GM21576 (cell line): ENCODE measurements at regions not wholly inside any gene's neighbourhood (a gene's known extent, or its start where the extent isn't known, plus 50 kb on each side); places are given as distances from the start of the nearest gene placed in this dataset.

Experiments used
- ATAC-seq: cut with Tn5 transposase; IDR thresholded peaks from one replicate; pipeline ENCODE4 v1.9.1; 2021; ENCODE audit warnings: mild to moderate bottlenecking, moderate library complexity; ENCODE audit not compliant: unreplicated experiment

DNA sequence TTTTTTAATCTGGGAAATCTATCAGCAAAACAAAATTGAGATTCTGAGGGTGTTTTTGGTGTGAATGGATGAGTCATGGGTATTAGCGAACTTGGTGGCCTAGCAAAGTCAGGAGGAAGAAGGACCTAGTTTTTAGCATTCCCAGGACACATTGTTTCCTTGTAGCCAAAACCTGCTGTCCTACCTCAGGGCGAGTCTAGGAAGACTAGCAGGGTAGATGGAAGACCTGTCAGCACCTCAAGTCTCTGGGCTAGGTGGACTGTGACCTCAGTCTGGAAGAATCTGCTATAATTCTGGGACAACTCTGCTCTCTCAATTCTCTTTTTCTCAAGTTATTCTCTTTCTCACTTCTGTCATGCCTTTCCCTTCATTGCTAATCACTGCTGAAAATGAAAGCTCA lies 1399.3 kb upstream of the LRRTM1 start:
- no peak for ATAC-seq

DNA sequence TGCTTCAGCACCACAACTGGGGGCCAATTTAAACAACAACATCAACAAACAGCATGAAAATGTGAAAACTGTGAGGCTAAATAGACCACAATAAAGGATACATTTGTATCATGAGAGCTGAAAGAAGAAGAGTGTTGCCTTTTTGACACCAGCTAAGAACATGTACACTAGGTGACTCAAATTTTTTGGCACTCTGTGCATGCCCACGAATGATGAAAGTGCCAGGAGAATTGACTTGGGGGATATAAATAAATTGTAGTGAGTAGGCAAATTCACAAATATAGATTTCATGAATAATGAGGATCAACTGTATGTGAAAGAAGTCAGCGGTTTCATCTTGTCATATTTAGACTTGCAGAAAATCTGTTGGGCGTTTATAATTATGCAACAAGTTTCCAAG lies 1388.0 kb upstream of the LRRTM1 start:
- ATAC-seq, result no peak

DNA sequence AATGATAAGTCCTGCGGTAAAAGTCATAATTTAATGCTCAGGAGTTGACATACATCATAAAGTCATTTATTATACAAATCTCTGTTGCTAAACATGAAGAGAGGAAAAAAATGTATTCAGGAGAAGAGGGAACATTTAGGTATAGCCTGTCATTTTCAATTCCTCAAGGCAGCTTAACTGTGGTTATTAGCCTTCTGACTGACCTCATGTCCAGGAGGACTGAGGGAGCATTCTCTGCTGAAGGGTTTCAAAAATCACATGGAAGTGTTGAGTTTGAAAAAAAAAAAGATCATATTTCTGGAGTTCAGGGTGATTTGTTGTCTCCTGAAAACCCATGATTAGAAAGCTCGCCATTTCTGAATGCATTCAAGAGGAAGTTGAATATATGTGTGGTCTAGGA lies 1371.1 kb upstream of the LRRTM1 start:
- ATAC-seq, result no peak

DNA sequence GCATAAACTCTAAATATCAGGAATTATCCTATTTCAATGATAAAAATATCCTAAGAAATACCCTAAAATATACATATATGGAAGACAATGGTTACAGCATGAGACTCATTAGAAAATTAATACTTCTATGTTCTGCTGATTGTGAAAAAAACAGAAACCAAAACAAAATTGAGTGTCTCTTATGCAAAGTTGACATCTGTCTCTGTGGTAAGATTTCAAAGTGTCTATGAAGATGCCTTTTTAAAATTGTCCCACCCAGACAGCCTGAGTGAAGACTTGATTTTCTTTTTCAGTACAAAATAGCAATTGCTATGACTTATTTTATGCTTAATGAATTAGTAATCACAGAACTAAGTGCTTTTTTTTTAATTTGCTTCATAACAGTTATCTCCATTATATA lies 1368.4 kb upstream of the LRRTM1 start:
- no peak for ATAC-seq

DNA sequence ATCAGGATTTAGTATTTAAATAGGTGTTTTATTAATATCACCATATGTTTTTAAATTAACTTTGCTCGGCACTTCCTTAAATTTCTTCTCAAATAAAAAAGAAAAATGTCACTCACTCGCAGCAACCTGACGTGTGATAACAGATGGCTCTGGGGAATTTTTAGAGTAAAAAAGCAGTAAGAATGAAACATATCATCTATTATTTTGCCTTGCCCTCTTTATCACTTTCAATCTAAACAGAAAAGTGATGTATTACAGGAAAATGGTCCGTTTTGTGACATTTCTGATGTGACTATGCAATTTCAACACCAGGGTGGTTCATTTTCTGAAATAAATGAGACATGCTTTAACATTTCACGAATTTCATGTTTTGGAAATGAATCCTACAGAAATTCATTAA lies 1368.0 kb upstream of the LRRTM1 start:
- no peak for ATAC-seq

DNA sequence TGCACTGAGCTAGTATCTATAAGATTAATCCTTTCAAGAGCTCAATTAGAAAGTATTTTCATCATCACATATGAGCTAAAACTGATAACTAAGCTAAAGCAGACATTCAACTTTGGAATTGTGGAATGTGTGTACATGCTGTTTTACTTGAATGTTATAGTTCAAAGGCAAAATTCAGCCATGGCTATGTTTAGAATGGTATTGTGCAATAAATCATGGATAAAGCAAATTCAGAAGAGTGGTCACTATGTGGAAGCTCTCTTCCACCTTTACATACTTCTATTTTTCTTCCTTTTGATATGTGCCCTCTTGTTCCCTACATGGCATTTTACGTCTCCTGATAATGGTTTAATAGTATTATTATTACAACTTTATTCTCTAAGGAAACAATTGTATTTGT lies 1366.3 kb upstream of the LRRTM1 start:
- no peak for ATAC-seq

DNA sequence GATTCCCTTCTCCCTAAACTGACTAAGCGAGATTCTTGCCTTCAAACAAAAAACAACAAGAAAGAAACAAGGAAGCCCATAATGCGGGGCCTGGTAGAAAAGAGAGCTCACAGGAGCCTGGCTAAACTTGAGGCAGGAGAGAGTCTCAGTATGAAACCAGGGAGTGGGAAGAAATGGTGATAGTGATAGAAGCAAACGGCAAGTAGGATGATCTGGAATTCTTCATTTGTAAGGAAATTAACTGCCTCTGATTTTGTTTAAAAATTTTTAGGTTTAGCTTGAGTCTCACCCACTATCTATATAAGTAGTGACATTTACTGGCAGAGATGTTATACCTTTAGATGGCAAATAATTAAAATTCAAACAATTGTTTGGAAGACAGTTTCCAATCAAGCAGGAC lies 1356.5 kb upstream of the LRRTM1 start:
- ATAC-seq, result no peak

DNA sequence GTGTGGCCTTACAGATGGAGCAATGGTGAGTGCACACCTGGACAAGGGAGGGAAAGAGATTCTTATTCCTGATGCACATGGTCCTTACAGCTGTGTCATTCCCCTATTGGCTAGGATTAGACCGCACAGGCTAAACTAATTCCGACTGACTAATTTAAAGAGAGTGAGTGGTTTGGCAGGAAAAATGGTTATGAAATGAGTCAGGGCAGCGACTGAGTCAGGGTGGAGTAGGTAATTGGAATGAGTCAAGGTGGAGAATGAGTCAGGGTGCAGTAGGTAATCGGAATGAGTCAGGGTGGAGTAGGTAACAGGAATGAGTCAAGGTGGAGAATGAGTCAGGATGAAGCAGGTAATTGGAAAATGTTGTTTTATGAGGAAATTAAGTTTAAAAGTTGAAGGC lies 1353.7 kb upstream of the LRRTM1 start:
- no peak for ATAC-seq

DNA sequence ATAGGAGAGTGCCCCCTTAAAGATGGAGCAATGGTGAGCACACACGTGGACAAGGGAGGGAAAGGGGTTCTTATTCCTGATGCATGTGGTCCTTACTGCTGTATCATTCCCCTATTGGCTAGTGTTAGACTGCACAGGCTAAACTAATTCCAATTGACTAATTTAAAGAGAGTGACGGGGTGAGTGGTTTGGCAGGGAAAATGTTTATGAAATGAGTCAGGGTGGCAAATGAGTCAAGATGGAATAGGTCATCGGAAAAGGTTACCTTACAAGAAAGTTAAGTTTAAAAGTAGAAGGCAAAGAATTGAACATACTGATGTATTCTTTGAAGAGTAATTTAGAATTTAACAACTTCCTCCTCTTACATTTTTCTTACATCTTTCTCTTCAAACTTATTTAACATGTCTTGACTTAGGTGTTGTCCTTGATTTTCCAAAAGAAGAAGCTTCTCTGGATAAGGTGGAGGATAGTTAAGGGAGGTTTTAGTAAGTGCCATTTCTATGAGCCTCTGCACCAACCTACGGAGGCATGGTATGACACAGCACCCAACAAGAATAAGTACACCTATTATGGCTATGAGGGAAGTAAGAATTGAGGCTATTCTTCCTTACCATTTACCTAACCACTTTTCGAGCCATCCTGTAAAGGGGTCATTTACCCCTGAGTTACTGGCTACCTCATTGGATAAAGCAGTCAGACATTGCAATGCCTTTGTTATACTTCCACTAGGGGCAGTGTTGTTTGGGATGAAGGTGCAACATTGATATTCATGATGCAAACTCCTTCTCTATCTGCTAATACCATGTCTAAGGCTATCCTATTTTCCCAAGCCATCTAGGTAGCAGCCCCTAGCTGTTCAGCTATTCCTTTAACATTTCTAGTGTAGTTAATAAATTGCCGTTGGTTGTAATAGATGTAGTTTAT lies 1345.8 kb upstream of the LRRTM1 start:
- no peak for ATAC-seq

DNA sequence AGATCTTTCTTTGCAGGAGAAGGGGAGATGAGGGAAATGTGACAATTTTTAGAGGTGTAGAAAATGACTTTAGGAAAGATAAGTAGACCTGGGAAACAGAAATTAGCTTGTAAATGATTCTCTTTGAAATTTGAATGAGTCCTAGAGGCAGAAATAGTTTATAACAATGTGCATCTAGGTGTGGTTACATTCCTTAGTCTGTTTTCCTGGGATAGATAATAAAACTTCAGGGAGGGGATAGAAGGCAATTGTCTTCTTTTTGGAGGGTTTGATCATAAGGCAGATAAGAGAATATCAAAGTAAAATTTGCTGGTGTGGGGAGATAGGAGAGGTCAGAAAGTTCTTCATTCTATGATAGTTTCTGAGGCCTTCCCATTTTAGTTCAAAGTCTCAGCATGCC lies 1344.3 kb upstream of the LRRTM1 start:
- no peak for ATAC-seq

DNA sequence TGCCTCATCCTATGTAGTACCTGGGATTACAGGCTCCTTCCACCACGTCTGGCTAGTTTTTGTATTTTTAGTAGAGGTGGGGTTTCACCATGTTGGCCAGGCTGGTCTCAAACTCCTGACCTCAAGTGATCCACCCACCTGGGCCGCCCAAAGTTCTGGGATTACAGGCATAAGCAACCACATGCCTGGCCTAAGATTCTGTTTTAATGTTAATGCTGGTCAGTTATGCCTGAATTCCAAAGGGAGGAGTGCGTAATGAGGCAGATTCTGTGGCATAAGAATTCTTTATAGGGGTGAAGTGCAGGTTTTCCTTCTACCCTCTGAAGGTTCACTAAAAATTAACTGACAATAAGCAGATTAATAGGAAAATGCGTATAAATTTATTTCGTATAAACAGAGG lies 1343.8 kb upstream of the LRRTM1 start:
- ATAC-seq, result no peak

DNA sequence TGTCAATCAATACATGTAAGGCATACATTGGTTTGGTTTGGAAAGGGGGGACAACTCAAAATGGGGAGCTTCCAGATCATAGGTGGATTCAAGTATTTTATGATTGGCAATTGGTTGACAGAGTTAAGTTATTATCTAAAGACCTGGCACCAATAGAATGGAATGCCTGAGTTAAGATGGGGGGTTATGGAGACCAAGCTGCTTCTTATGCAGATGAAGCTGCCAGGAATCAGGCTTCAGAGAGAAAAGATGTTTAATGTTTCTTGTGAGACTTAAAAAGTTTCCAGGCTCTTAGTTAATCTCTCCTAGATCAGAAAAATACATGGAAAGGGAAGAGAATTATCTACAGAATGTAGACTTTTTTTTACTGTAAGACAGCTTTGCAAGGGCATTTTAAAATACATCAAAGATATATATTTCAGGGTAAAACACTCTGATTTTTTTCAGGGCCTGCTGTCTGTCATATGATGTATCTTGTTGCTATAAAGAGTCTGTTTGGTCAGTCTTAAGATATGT lies 1343.2 kb upstream of the LRRTM1 start:
- ATAC-seq, result no peak

DNA sequence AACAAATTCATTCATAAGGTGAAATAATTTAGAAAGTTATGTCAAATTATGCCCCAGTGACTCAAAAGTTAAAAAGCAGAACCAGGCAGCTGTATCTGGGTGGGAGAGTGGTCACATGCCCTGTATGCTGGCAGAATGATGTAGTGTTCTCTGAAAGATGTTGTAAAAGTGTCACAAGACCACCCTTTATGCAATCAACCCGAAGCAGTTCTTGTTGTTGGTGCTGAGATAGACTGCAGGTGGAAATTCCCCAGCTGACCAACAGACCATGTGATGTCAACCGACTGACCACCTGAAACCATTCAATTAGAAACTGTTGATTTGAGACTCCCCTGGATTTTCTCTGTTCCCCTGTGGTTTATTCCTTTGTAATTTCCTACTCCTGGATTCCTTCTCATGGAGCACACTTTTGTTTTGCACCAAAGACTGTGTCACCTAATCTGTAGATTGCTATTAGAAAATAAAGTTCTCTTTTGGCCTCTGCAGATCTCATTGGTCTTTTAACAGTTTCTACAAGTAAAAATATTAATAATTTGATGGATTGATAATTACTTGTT lies 1341.3 kb upstream of the LRRTM1 start:
- no peak for ATAC-seq

DNA sequence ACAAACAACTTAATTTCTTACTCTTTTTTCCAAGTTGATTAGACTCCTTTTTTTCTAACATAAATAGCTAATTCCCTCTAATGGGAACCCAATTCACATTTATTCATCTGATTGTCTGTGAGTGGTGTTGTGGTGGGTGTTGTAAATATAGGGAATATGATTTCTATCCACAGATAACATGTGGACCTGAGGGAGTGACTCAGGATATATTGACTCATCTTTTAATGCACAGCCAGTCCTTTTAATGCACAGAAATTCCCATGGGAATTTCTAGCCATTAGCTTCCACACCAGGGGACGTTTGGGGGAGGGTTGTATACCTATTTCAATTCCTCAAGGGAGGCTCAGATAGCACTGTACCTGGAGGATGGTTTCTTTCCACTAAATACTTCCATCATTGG lies 1339.6 kb upstream of the LRRTM1 start:
- no peak for ATAC-seq

DNA sequence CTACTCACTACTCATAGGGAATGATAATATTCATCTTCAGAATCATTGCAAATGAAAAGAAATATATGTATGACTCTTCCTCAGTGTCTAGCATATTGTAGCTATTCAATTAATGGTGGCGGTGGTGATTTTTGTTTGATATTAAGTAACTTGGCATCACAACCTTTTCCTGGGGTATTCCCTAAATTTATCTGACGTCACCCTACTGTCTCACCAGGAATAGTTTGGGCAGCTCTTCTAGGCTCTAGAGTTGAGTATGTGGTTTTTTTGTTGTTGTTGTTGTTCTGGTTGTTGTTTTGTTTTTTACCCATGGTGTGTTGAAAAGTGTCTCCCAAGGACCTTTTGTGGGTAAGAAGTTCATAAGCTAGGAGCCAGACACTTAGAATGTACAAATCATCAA lies 1320.3 kb upstream of the LRRTM1 start:
- no peak for ATAC-seq

DNA sequence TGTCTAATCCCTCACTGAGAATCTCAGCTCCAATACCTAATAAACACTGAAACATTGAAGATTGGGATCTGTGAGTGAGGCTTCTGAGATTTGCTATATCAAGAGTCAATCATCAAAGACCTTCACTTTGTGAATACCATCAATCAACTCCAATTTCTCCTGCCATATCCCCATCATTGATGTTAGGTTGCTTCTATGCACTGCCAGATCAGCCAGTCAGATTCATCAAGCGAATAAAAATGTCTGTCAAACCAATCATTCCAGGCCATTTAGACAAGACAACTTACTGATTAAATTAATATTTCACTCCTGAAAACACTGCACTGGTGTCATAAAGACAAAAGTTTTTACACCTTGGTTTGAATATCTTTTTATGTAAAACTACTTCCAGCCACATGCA lies 1295.5 kb upstream of the LRRTM1 start:
- ATAC-seq, result no peak

DNA sequence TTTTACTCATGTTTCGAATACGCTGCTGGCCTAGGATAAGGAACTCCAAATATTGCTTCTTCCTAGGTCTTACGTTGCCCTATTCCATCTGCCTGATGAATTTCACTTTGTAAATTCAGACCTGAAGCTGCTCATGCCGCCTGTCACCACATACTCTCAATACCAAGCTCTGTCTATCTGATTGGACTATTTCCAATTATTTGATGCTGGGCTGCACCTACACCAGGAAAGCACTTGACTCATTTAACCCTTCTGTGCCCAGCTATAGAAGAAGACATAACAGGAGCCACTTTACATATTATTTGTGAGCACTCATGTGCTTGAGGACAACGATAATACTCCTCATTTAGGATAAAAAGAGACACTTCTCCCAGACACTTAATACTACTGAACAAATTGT lies 1293.9 kb upstream of the LRRTM1 start:
- ATAC-seq, result no peak

DNA sequence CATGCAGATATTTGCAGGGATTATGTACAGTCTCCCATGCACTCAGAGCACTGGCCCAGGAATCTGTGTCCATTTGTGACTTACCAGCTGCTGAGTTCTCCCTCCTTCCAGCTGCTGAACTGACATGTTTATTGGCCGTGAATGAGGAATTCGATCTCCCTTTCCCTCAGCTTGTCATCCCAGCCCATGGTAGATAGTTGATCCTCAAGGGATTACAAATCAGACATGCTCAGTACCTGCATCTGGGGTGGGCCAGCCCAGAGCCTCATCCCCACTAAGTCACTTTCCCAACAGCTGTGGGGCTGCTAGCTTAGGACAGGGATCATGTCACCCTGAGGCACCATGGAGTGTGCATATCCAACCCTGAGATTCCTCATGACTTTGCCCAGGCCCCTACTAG lies 1284.9 kb upstream of the LRRTM1 start:
- ATAC-seq, result no peak

DNA sequence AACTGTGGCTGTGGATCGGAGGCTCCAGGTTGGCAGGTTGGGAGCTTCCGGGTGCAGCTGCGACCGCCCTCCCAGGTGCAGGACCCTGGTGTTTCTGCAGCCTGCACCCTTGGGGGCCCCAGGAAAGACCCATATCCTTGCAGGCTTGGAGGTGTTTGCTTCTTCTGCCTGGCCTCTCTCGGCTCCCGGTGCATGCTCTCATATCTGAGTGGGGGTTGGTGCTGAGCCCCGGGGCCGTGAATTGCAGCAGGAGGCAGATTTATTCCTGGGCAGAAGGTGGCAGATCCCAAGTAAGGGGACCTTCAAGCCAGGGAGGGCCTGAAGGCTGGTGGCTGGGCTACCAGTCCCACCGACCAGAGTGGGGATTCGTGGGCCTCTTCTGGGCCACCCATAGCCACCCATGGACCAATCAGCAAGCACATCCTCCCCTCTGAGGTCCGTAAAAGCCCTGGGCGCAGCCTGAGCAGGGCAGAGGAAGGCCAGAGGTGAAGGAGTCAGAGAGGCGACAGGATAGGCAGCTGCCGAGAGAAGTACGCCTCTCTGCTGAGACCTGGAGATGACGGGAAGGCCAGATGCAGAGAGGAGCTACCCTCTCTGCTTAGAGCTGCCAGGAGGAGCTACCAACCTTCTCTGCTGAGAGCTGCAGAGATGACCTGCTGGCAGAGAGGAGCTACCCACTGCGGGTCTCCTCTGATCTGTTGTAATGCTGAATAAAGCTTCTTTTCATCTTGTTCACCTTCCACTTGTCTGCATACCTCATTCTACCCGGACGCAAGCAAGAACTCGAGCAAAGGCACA lies 1279.0 kb upstream of the LRRTM1 start:
- no peak for ATAC-seq

DNA sequence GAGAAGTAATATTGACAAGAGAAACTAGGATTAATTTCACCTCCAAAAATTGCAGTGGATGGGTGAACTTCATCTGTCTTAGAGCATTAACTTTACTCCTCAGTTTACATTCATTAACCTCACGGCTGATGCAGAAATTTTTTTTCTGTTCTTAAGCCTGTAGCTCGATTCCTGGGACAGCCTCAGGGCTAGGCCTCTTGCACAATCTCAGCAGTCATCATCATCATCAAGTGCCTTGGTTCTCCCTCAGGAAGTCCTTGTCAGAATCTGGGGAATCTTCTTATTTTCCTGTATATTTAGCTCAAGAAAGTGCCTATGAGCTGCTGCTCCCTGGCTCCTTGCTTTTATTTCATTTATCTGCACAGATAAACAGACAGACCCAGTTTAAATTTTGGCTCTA lies 1272.2 kb upstream of the LRRTM1 start:
- ATAC-seq, result no peak

DNA sequence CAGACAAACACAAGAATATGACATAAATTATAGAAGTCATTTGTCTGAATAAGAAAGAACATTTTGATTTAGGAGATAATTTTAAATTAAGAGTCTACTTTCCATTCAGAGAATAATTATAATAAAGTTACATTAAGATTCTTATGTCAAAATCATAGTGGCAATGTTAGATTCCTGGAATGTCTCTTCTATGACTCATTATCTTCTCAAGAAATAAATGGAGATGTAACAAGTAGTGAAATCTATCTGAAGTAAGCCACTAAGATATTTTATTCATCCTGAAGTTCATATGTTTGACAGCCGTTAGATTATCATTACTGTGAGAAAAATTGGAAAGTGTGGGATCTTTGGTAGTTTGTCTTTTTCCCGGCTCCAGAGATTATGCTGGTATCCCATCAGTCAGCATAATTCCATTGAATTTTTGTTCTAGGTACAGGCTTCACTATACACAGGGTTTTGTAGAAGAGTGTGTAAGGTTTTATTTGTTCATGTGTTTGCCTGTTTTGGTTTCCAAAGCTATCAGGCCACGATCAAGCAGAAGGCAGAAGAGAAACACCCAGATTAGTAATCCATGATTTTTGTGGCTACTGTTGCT lies 1246.6 kb upstream of the LRRTM1 start:
- ATAC-seq, result no peak
